ENCODE measurements at regions not wholly inside any gene's neighbourhood (a gene's known extent, or its start where the extent isn't known, plus 50 kb on each side); places are given as distances from the start of the nearest gene placed in this dataset.

- TF ChIP-seq CTCF (IDR thresholded peaks at IDR 0.05) (no peak), POLR2A (IDR thresholded peaks at IDR 0.05) (no peak)
Observed at GRCh38 chr13:63287926-63288325, 1872.3 kb upstream of the PCDH20 start.
